ENCODE measurements at regions not wholly inside any gene's neighbourhood (a gene's known extent, or its start where the extent isn't known, plus 50 kb on each side); places are given as distances from the start of the nearest gene placed in this dataset.

DNA sequence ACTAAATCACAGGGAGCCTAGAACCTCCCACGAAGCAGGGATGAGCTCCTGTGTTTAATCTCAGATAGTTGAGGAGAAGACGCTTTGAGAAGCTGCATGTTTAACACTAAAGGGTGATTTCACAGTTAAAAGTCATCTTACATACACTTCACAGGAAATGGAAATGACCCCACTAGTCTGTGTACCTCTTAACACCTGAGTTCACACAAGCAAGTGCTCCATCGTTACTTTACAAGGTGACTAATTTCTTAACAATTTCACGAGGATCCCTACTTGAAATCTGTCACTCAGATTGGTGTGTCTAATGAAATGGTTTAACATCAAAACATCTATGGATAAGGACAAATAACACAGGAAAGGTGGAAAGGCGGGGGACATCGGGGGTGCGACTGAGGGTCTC is 93.8 kb upstream of the RPS6KA2 start:
- TF ChIP-seq POLR2AphosphoS5 (IDR thresholded peaks at IDR 0.05; ENCODE audit: low read depth, low read length), result no peak
- no peak for TF ChIP-seq TAF1 (IDR thresholded peaks at IDR 0.05; ENCODE audit: borderline replicate concordance, insufficient read depth, low read length)
- TF ChIP-seq, protein P1, sequence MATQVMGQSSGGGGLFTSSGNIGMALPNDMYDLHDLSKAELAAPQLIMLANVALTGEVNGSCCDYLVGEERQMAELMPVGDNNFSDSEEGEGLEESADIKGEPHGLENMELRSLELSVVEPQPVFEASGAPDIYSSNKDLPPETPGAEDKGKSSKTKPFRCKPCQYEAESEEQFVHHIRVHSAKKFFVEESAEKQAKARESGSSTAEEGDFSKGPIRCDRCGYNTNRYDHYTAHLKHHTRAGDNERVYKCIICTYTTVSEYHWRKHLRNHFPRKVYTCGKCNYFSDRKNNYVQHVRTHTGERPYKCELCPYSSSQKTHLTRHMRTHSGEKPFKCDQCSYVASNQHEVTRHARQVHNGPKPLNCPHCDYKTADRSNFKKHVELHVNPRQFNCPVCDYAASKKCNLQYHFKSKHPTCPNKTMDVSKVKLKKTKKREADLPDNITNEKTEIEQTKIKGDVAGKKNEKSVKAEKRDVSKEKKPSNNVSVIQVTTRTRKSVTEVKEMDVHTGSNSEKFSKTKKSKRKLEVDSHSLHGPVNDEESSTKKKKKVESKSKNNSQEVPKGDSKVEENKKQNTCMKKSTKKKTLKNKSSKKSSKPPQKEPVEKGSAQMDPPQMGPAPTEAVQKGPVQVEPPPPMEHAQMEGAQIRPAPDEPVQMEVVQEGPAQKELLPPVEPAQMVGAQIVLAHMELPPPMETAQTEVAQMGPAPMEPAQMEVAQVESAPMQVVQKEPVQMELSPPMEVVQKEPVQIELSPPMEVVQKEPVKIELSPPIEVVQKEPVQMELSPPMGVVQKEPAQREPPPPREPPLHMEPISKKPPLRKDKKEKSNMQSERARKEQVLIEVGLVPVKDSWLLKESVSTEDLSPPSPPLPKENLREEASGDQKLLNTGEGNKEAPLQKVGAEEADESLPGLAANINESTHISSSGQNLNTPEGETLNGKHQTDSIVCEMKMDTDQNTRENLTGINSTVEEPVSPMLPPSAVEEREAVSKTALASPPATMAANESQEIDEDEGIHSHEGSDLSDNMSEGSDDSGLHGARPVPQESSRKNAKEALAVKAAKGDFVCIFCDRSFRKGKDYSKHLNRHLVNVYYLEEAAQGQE (IDR thresholded peaks at IDR 0.05; ENCODE audit: insufficient read depth in 1 of 2, low read depth in 2 of 2, low read length in 2 of 2), result no peak
- no peak for TF ChIP-seq SIN3A (IDR thresholded peaks at IDR 0.05; ENCODE audit: borderline replicate concordance, insufficient read depth, low read length)

All from PFSK-1 (cell line).